GM18858 (cell line): ENCODE measurements at regions not wholly inside any gene's neighbourhood (a gene's known extent, or its start where the extent isn't known, plus 50 kb on each side); places are given as distances from the start of the nearest gene placed in this dataset.
A peak's percentile ranks its signal among the peaks of the same experiment; 100 is the strongest.

ENCODE experiments used
- ATAC-seq: cut with Tn5 transposase; IDR thresholded peaks from one replicate; pipeline ENCODE4 v1.9.1; 2021; ENCODE audit not compliant: unreplicated experiment

- ATAC-seq = no peak
These were observed 106.1 kb upstream of the VEGFC start for GRCh38 chr4:176898791-176899190.

GRCh38 chr4:176902710-176903323, 110.1 kb upstream of the VEGFC start:
- ATAC-seq = peak; percentile 98

DNA sequence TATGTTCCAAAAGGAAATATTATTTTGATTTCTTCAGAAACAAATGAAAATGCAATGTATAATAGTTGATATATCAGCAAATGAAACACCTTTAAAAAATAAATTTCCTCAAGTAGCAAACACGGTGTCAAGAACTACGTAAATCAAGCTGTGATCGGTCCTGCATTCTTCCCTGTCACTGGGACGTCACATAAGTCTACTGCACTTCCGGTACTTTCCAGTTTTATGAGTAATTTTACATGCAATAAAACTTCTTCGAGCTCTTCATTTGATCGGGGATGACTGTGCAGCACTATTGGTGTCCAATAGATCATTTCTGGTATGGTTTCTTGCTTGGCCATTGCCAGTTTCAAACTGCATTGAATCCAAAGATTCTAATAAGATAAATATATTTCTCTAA, 114.0 kb upstream of the VEGFC start:
- no peak for ATAC-seq

GRCh38 chr4:176910646-176911045, 117.9 kb upstream of the VEGFC start:
- no peak for ATAC-seq

- no peak for ATAC-seq
These were observed 126.9 kb upstream of the VEGFC start for GRCh38 chr4:176919631-176920030.

- no peak for ATAC-seq
These were observed 128.0 kb upstream of the VEGFC start for GRCh38 chr4:176920694-176921093.

GRCh38 chr4:176921256-176921655, 128.5 kb upstream of the VEGFC start:
- ATAC-seq = no peak

DNA sequence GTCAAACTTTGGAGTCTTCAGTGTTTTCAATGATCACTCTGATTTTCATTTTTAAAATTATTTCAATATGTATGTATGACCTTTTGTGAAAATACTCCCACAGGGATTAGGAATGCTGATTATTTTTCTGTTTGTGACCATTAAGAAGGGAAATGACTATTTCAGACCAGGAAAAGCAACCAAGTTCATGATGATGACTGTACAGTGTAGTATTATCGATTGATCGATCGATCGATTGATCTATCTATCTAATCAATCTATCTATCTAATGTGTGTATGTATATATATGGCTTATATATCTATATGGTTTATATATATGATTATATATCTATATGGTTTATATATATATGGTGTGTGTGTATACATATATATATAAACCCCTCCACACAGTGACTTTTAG, 131.5 kb upstream of the VEGFC start:
- ATAC-seq = no peak

DNA sequence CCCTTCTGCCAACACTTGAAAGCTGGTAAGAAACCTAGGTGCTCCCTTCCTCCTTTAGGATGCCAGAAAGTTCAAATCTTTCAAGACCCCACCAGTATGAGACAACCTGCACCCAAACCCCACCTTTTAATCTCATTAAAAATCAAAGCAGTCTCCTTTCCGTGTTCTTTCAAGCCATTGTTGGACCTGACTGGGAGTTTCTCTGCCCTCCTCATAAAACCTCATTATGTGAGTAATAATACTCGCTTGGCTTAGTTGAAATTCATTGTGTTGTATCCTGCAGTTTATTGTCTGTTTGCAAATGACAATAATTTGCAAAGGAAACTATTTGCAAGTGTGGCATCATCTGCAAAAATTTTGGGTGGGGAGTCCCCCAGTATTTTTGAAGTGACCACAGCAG, 133.2 kb upstream of the VEGFC start:
- no peak for ATAC-seq

DNA sequence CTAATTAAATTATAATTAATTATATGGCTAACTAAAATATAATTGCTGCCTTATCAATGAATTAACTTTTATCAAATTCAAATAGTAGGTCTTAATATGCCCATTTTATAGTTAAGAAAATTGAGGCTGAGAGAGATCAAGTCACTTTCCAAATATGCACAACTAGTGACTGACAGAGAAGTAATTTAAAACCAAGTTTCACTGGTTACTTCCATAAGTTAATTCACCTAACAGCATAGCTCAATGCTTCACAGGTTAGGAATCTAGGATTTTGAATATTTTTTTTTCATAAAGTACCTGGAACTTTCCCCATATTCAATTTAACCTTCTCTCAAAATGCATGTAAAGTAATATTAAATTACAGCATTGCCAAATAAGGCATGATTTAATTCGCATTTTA, 134.4 kb upstream of the VEGFC start:
- no peak for ATAC-seq

- no peak for ATAC-seq
These were observed 134.9 kb upstream of the VEGFC start for GRCh38 chr4:176927664-176928063.

DNA sequence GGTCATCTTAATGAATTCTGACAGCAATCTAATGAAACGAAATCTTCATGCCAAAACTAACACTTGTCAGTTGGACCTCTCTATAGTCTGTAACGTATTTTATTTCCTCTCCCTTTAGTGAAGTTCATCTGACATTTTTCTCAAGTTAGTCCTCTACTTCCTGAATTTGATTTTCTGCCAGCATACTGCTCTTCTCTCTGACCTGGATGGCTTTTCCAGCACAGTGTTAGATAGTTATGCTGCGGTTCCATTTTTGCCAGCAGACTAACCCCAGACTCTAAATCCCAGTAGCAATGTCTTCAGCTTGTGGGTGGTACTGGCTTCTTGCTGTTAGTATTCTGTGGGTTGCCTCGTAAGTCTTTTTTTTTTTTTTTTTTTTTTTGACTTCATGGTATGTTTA, 146.7 kb upstream of the VEGFC start:
- no peak for ATAC-seq

- no peak for ATAC-seq
These were observed 152.6 kb upstream of the VEGFC start for GRCh38 chr4:176945334-176945733.

DNA sequence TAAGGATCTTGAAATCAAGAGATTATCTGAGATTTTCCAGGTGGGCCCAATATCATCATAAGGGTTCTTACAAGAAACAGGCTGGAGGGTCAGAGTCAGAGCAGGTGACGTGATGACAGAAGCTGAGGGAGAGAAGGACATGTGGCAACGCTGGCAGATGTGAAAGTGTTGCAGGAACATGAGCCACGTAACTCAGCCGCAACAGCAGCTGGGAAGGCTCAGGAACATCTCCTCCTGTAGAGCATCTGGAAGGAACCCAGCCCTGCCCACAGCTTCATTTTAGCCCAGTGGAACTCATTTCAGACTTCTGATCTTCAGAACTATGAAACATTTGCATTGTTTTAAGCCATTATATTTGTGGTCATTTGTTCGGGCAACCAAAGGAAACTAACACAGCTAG, 156.3 kb upstream of the VEGFC start:
- no peak for ATAC-seq

DNA sequence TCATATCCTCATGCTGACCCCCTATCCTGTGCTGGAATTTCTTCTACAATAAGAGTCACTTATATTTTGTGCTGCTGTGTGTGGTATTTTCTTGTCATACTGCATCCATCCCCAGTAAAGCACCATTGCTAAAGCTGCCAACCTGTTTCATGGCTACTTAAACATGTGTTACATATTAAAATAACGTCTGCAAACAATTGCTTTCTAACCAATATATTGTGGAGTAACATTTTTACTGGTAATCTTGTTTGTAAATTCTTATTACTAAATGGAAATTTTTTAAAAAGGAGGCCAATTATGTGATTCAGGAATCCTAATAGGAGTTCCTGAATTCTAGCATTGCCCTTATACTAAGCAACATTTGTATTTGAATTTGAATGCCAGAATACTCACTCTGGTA, 160.3 kb upstream of the VEGFC start:
- no peak for ATAC-seq

GRCh38 chr4:176957353-176958118, 164.8 kb upstream of the VEGFC start:
- ATAC-seq = no peak

GRCh38 chr4:176959980-176960379, 167.3 kb upstream of the VEGFC start:
- ATAC-seq = no peak

- no peak for ATAC-seq
These were observed 170.4 kb upstream of the VEGFC start for GRCh38 chr4:176963121-176963520.

GRCh38 chr4:176964116-176964691, 171.5 kb upstream of the VEGFC start:
- no peak for ATAC-seq

- no peak for ATAC-seq
These were observed 174.9 kb upstream of the VEGFC start for GRCh38 chr4:176967586-176967985.

DNA sequence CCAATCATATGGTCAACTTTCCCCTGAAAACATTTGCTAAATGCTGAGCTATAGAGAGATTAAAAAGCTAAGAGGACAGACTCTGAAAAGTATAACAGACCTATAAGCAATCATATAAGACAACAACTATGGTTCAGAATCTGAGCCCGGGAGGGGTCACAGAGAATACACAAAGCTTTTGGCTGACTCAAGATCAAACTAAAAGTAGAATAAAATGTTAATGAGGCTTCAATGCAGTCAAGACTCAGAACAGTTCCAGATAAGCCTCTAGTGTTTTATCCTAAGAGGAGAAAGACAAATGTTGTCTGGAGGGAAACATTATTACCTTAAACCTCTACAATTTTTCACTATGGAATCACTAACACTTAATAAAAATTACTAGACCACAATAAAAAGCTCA, 175.4 kb upstream of the VEGFC start:
- no peak for ATAC-seq

- no peak for ATAC-seq
These were observed 176.3 kb upstream of the VEGFC start for GRCh38 chr4:176969011-176969410.
